MM.1S (cell line): ENCODE measurements at regions not wholly inside any gene's neighbourhood (a gene's known extent, or its start where the extent isn't known, plus 50 kb on each side); places are given as distances from the start of the nearest gene placed in this dataset.

Experiments
- DNase-seq: peaks from one replicate; pipeline ENCODE4 v3.0.0-alpha.2; 2015
- H2AFZ ChIP-seq: fragments of 300-600 bp; sonication (generic); 2 replicates; pipeline ENCODE4 v1.6.0; 2016; ENCODE audit warnings: antibody characterized with exemption, low read length
- H3F3A ChIP-seq: fragments of 300-600 bp; sonication (generic); 2 replicates; pipeline ENCODE4 v1.6.1; 2016; ENCODE audit warnings: mild to moderate bottlenecking, antibody characterized with exemption, low read length, moderate library complexity, mixed read lengths; ENCODE audit not compliant: insufficient read depth
- H3K27ac ChIP-seq: fragments of 300-600 bp; sonication (generic); 2 replicates; pipeline ENCODE4 v1.5.1; 2016; ENCODE audit warnings: mild to moderate bottlenecking, low read length
- H3K27me3 ChIP-seq: fragments of 300-600 bp; sonication (generic); replicated peaks from 2 replicates; pipeline ENCODE4 v1.6.0; 2016; ENCODE audit warnings: low read length; ENCODE audit not compliant: insufficient read depth
- H3K36me3 ChIP-seq: fragments of 300-600 bp; sonication (generic); replicated peaks from 2 replicates; pipeline ENCODE4 v1.6.1; 2016; ENCODE audit warnings: mild to moderate bottlenecking, low read length, mixed read lengths; ENCODE audit not compliant: insufficient read depth
- H3K4me1 ChIP-seq: fragments of 300-600 bp; sonication (generic); 2 replicates; pipeline ENCODE4 v1.6.1; 2016; ENCODE audit warnings: low read length, mixed read lengths
- H3K4me2 ChIP-seq: fragments of 300-600 bp; sonication (generic); 2 replicates; pipeline ENCODE4 v1.6.0; 2016; ENCODE audit warnings: low read depth, low read length
- H3K4me3 ChIP-seq: fragments of 300-600 bp; sonication (generic); 2 replicates; pipeline ENCODE4 v1.5.1; 2016; ENCODE audit warnings: low read length, mixed read lengths
- H3K79me2 ChIP-seq: fragments of 300-600 bp; sonication (generic); 2 replicates; pipeline ENCODE4 v1.6.1; 2016; ENCODE audit warnings: mixed run types, low read length, mixed read lengths
- H3K9ac ChIP-seq: fragments of 300-600 bp; sonication (generic); 2 replicates; pipeline ENCODE4 v1.6.1; 2016; ENCODE audit warnings: low read length, mixed read lengths
- H3K9me2 ChIP-seq: fragments of 300-600 bp; sonication (generic); replicated peaks from 2 replicates; pipeline ENCODE4 v1.6.1; 2016; ENCODE audit warnings: mild to moderate bottlenecking, low read length, mixed read lengths; ENCODE audit not compliant: insufficient read depth
- H3K9me3 ChIP-seq: fragments of 300-600 bp; sonication (generic); replicated peaks from 2 replicates; pipeline ENCODE4 v1.6.1; 2016; ENCODE audit warnings: mild to moderate bottlenecking, low read length, mixed read lengths; ENCODE audit not compliant: insufficient read depth
- H4K20me1 ChIP-seq: fragments of 300-600 bp; sonication (generic); 2 replicates; pipeline ENCODE4 v1.6.1; 2016; ENCODE audit warnings: mild to moderate bottlenecking, low read length, moderate library complexity, mixed read lengths; ENCODE audit not compliant: insufficient read depth
- CTCF ChIP-seq: fragments of 300-600 bp; sonication (generic); IDR thresholded peaks from 2 replicates; pipeline ENCODE4 v1.5.1; 2016; ENCODE audit warnings: antibody characterized with exemption, low read length, mixed read lengths
- EZH2 ChIP-seq: fragments of 300-600 bp; sonication (generic); optimal IDR thresholded peaks from 2 replicates; pipeline ENCODE3; 2017; ENCODE audit warnings: low read depth, mild to moderate bottlenecking, antibody characterized with exemption, low read length, mixed read lengths
- EZH2phosphoT487 ChIP-seq: fragments of 300-600 bp; sonication (generic); IDR thresholded peaks from 2 replicates; pipeline ENCODE4 v1.6.1; 2018; ENCODE audit warnings: antibody characterized with exemption, low read length

GRCh38 chr18:28560331-28560730, 383.4 kb upstream of the CDH2 start:
- H3K27ac ChIP-seq, result no peak overlapping the region
- H3K4me3 ChIP-seq, result no peak overlapping the region
- no peak for DNase-seq
- no peaks in the 10 kb centered on the region for H3K79me2 ChIP-seq
- H3K9me2 ChIP-seq, result no peaks in the 10 kb centered on the region
- no peaks in the 10 kb centered on the region for H3K9me3 ChIP-seq
- no peaks in the 10 kb centered on the region for H3K4me1 ChIP-seq
- TF ChIP-seq CTCF (no peak), EZH2 (no peak), EZH2phosphoT487 (no peak)
- H2AFZ ChIP-seq, result no peak overlapping the region
- H3F3A ChIP-seq, result no peaks in the 10 kb centered on the region
- H3K27me3 ChIP-seq, result no peaks in the 10 kb centered on the region
- no peaks in the 10 kb centered on the region for H3K36me3 ChIP-seq
- H3K4me2 ChIP-seq, result no peak overlapping the region
- no peaks in the 10 kb centered on the region for H4K20me1 ChIP-seq
- no peak overlapping the region for H3K9ac ChIP-seq

- Histone ChIP-seq H2AFZ (no peak overlapping the region), H3K27me3 (no peaks in the 10 kb centered on the region), H3K9me3 (no peaks in the 10 kb centered on the region), H3K9me2 (no peaks in the 10 kb centered on the region), H3K4me2 (no peak overlapping the region), H3K79me2 (no peaks in the 10 kb centered on the region), H3F3A (no peaks in the 10 kb centered on the region), H3K4me3 (no peak overlapping the region), H3K36me3 (no peaks in the 10 kb centered on the region), H3K27ac (no peak overlapping the region), H4K20me1 (no peaks in the 10 kb centered on the region), H3K4me1 (no peaks in the 10 kb centered on the region), H3K9ac (no peak overlapping the region)
- no peak for DNase-seq
- no peak for TF ChIP-seq EZH2
- TF ChIP-seq CTCF, result no peak
- TF ChIP-seq EZH2phosphoT487, result no peak
Measured at GRCh38 chr18:28559511-28559910, 382.6 kb upstream of the CDH2 start.

- Histone ChIP-seq H3K9me2 (no peaks in the 10 kb centered on the region), H3K79me2 (no peaks in the 10 kb centered on the region), H3K4me1 (no peaks in the 10 kb centered on the region), H2AFZ (no peak overlapping the region), H4K20me1 (no peaks in the 10 kb centered on the region), H3K27ac (no peak overlapping the region), H3K9ac (no peak overlapping the region), H3F3A (no peaks in the 10 kb centered on the region), H3K4me2 (no peak overlapping the region), H3K27me3 (no peaks in the 10 kb centered on the region), H3K9me3 (no peaks in the 10 kb centered on the region), H3K36me3 (no peaks in the 10 kb centered on the region), H3K4me3 (no peak overlapping the region)
- DNase-seq, result no peak
- no peak for TF ChIP-seq EZH2
- no peak for TF ChIP-seq EZH2phosphoT487
- TF ChIP-seq CTCF, result no peak
Measured at GRCh38 chr18:28541934-28542333, 365.0 kb upstream of the CDH2 start.
